ENCODE measurements at regions not wholly inside any gene's neighbourhood (a gene's known extent, or its start where the extent isn't known, plus 50 kb on each side); places are given as distances from the start of the nearest gene placed in this dataset.

- TF ChIP-seq CTCF (conservative IDR thresholded peaks at IDR 0.05; ENCODE audit: low read length) (no peak), EZH2phosphoT487 (IDR thresholded peaks at IDR 0.05; ENCODE audit: borderline replicate concordance, low read depth, low read length) (no peak)
These were observed 137.2 kb downstream of the DMRTA2 start for GRCh38 chr1:50285994-50286393.
